ENCODE measurements at regions not wholly inside any gene's neighbourhood (a gene's known extent, or its start where the extent isn't known, plus 50 kb on each side); places are given as distances from the start of the nearest gene placed in this dataset.

GRCh38 chr1:65510961-65511360, 90.5 kb downstream of the LEPR start:
- peaks cover 0 to 2% of the 10 kb centered on the region in 2 donors for H3K9me3 Mint-ChIP-seq
- H3K36me3 Mint-ChIP-seq (ENCODE audit: insufficient read depth in 2 of 2), result peaks cover 0 to 2% of the 10 kb centered on the region in 2 donors
- DNase-seq (no peak), ATAC-seq (replicated peaks in 1 of 2) (no peak)
- no peaks in the 10 kb centered on the region for H3K27me3 Mint-ChIP-seq (ENCODE audit: low read depth)
- no peak overlapping the region for H3K27ac Mint-ChIP-seq
- H3K4me3 Mint-ChIP-seq, result no peak overlapping the region
- H3K4me1 Mint-ChIP-seq (ENCODE audit: low read depth), result no peaks in the 10 kb centered on the region

- H3K27ac Mint-ChIP-seq, result no peak overlapping the region
- no peak overlapping the region for H3K4me3 Mint-ChIP-seq
- ATAC-seq (replicated peaks in 1 of 2) (no peak), DNase-seq (no peak)
- no peaks in the 10 kb centered on the region for H3K4me1 Mint-ChIP-seq (ENCODE audit: low read depth)
- H3K9me3 Mint-ChIP-seq, result peaks cover 0 to 2% of the 10 kb centered on the region in 2 donors
- H3K27me3 Mint-ChIP-seq (ENCODE audit: low read depth), result no peaks in the 10 kb centered on the region
- peaks cover 0 to 2% of the 10 kb centered on the region in 2 donors for H3K36me3 Mint-ChIP-seq (ENCODE audit: insufficient read depth in 2 of 2)
Observed at GRCh38 chr1:65512383-65512782, 91.9 kb downstream of the LEPR start.

- DNase-seq (no peak), ATAC-seq (replicated peaks in 1 of 2) (no peak)
- H3K9me3 Mint-ChIP-seq, result no peaks in the 10 kb centered on the region
Observed at GRCh38 chr1:65512967-65513780, 92.7 kb downstream of the LEPR start.

GRCh38 chr1:65514041-65514440, 93.6 kb downstream of the LEPR start:
- Mint-ChIP-seq H3K4me1 (ENCODE audit: low read depth) (no peaks in the 10 kb centered on the region), H3K36me3 (ENCODE audit: insufficient read depth in 2 of 2) (peaks cover 0 to 2% of the 10 kb centered on the region in 2 donors), H3K27ac (no peak overlapping the region), H3K4me3 (no peak overlapping the region), H3K9me3 (no peaks in the 10 kb centered on the region), H3K27me3 (ENCODE audit: low read depth) (no peaks in the 10 kb centered on the region)
- DNase-seq (no peak), ATAC-seq (replicated peaks in 1 of 2) (no peak)

More at GRCh38 chr1:65512967-65513780, 92.7 kb downstream of the LEPR start:
- Mint-ChIP-seq H3K36me3 (ENCODE audit: insufficient read depth in 2 of 2) (peaks cover 0 to 2% of the 10 kb centered on the region in 2 donors), H3K4me3 (no peak overlapping the region), H3K27me3 (ENCODE audit: low read depth) (no peaks in the 10 kb centered on the region), H3K27ac (no peak overlapping the region), H3K4me1 (ENCODE audit: low read depth) (no peaks in the 10 kb centered on the region)

GRCh38 chr1:65524931-65525265, 104.4 kb downstream of the LEPR start:
- Mint-ChIP-seq H3K27ac (no peak overlapping the region), H3K4me3 (peak overlapping the region; percentile 38 to 66), H3K9me3 (peaks cover 0 to 1% of the 10 kb centered on the region in 2 donors), H3K4me1 (ENCODE audit: low read depth) (peaks cover 5% of the 10 kb centered on the region), H3K27me3 (ENCODE audit: low read depth) (peaks cover 38% of the 10 kb centered on the region), H3K36me3 (ENCODE audit: insufficient read depth in 2 of 2) (no peaks in the 10 kb centered on the region)
- DNase-seq, result no peak
- ATAC-seq (replicated peaks in 1 of 2), result no peak

- H3K9me3 Mint-ChIP-seq, result peaks cover 0 to 1% of the 10 kb centered on the region in 2 donors
- peaks cover 38% of the 10 kb centered on the region for H3K27me3 Mint-ChIP-seq (ENCODE audit: low read depth)
- H3K36me3 Mint-ChIP-seq (ENCODE audit: insufficient read depth in 2 of 2), result no peaks in the 10 kb centered on the region
- H3K4me3 Mint-ChIP-seq, result peak overlapping the region; percentile 22 to 66
- H3K27ac Mint-ChIP-seq, result no peak overlapping the region
- ATAC-seq (replicated peaks in 1 of 2) (peak; percentile 15 to 39), DNase-seq (peak in 1 of 2 donors; percentile 1)
- peaks cover 5% of the 10 kb centered on the region for H3K4me1 Mint-ChIP-seq (ENCODE audit: low read depth)
Observed at GRCh38 chr1:65525266-65526048, 105.0 kb downstream of the LEPR start.

- ATAC-seq (replicated peaks in 1 of 2) (no peak), DNase-seq (no peak)
- H3K4me3 Mint-ChIP-seq, result no peak overlapping the region
- no peaks in the 10 kb centered on the region for H3K36me3 Mint-ChIP-seq (ENCODE audit: insufficient read depth in 2 of 2)
- H3K9me3 Mint-ChIP-seq, result peaks cover 0 to 1% of the 10 kb centered on the region in 2 donors
- peaks cover 38% of the 10 kb centered on the region for H3K27me3 Mint-ChIP-seq (ENCODE audit: low read depth)
- peaks cover 5% of the 10 kb centered on the region for H3K4me1 Mint-ChIP-seq (ENCODE audit: low read depth)
- H3K27ac Mint-ChIP-seq, result no peak overlapping the region
Observed at GRCh38 chr1:65526049-65526556, 105.6 kb downstream of the LEPR start.

- ATAC-seq (replicated peaks in 1 of 2), result no peak
- Mint-ChIP-seq H3K36me3 (ENCODE audit: insufficient read depth in 2 of 2) (no peaks in the 10 kb centered on the region), H3K9me3 (peaks cover 0 to 1% of the 10 kb centered on the region in 2 donors), H3K4me3 (no peak overlapping the region), H3K27me3 (ENCODE audit: low read depth) (peaks cover 38% of the 10 kb centered on the region), H3K27ac (no peak overlapping the region), H3K4me1 (ENCODE audit: low read depth) (peaks cover 5% of the 10 kb centered on the region)
- DNase-seq, result no peak
Observed at GRCh38 chr1:65527190-65527589, 106.7 kb downstream of the LEPR start.

GRCh38 chr1:65527707-65528503, 107.4 kb downstream of the LEPR start:
- ATAC-seq (replicated peaks in 1 of 2) (no peak), DNase-seq (no peak)
- Mint-ChIP-seq H3K4me1 (ENCODE audit: low read depth) (peaks cover 5% of the 10 kb centered on the region), H3K9me3 (peaks cover 0 to 1% of the 10 kb centered on the region in 2 donors), H3K36me3 (ENCODE audit: insufficient read depth in 2 of 2) (peaks cover 0 to 2% of the 10 kb centered on the region in 2 donors), H3K27me3 (ENCODE audit: low read depth) (peaks cover 38% of the 10 kb centered on the region), H3K4me3 (no peak overlapping the region), H3K27ac (no peak overlapping the region)

- H3K36me3 Mint-ChIP-seq (ENCODE audit: insufficient read depth in 2 of 2), result peaks cover 0 to 2% of the 10 kb centered on the region in 2 donors
- H3K27ac Mint-ChIP-seq, result no peak overlapping the region
- H3K27me3 Mint-ChIP-seq (ENCODE audit: low read depth), result peaks cover 9% of the 10 kb centered on the region
- H3K9me3 Mint-ChIP-seq, result peaks cover 0 to 1% of the 10 kb centered on the region in 2 donors
- no peaks in the 10 kb centered on the region for H3K4me1 Mint-ChIP-seq (ENCODE audit: low read depth)
- DNase-seq, result no peak
- no peak overlapping the region for H3K4me3 Mint-ChIP-seq
- no peak for ATAC-seq (replicated peaks in 1 of 2)
Observed at GRCh38 chr1:65531972-65532570, 111.6 kb downstream of the LEPR start.

- ATAC-seq (replicated peaks in 1 of 2) (no peak), DNase-seq (no peak)
- no peaks in the 10 kb centered on the region for H3K27me3 Mint-ChIP-seq (ENCODE audit: low read depth)
- H3K27ac Mint-ChIP-seq, result no peak overlapping the region
- no peaks in the 10 kb centered on the region for H3K4me1 Mint-ChIP-seq (ENCODE audit: low read depth)
- H3K9me3 Mint-ChIP-seq, result no peaks in the 10 kb centered on the region
- H3K4me3 Mint-ChIP-seq, result no peak overlapping the region
- H3K36me3 Mint-ChIP-seq (ENCODE audit: insufficient read depth in 2 of 2), result peaks cover 0 to 2% of the 10 kb centered on the region in 2 donors
Observed at GRCh38 chr1:65535981-65536380, 115.5 kb downstream of the LEPR start.

- Mint-ChIP-seq H3K4me3 (no peak overlapping the region), H3K9me3 (no peaks in the 10 kb centered on the region), H3K4me1 (ENCODE audit: low read depth) (no peaks in the 10 kb centered on the region), H3K27ac (peak overlapping the region; percentile 65), H3K36me3 (ENCODE audit: insufficient read depth in 2 of 2) (no peaks in the 10 kb centered on the region), H3K27me3 (ENCODE audit: low read depth) (no peaks in the 10 kb centered on the region)
- no peak for ATAC-seq (replicated peaks in 1 of 2)
- no peak for DNase-seq
Observed at GRCh38 chr1:65538086-65538485, 117.6 kb downstream of the LEPR start.

Measured in activated T-cell treated with anti-CD3 and anti-CD28 coated beads, Interleukin-2, amount 50 U/mL, for 72 hours (primary cell).